Common myeloid progenitor, CD34-positive (primary cell): ENCODE measurements at regions not wholly inside any gene's neighbourhood (a gene's known extent, or its start where the extent isn't known, plus 50 kb on each side); places are given as distances from the start of the nearest gene placed in this dataset.

Source experiments
- CTCF ChIA-PET: fragments of 350-600 bp; sonication (Branson Sonifier 250); formaldehyde crosslinking; loops from one replicate; lab custom pipeline; 2021; ENCODE audit warnings: antibody characterized with exemption; lab: Charles Lee
- POLR2A ChIA-PET: fragments of 350-600 bp; sonication (Branson Sonifier 250); formaldehyde crosslinking; loops from one replicate; lab custom pipeline; 2021; ENCODE audit warnings: antibody characterized with exemption; lab: Charles Lee
- DNase-seq, 3 donors: peaks; one replicate each; pipeline versions ENCODE4 v3.0.0 to v3.0.0-alpha.2; 2013
- H3K27ac ChIP-seq, 2 experiments: 1 replicate in 1 of 2; 2 replicates in 1 of 2; pipeline ENCODE4 v1.7.0; 2013; ENCODE audit warnings: inconsistent platforms in 2 of 2, low read length in 2 of 2, mild to moderate bottlenecking in 2 of 2, low read depth in 1 of 2, moderate library complexity in 1 of 2; ENCODE audit not compliant: severe bottlenecking in 2 of 2, insufficient read depth in 1 of 2, poor library complexity in 1 of 2
- H3K27me3 ChIP-seq, 5 experiments: replicated peaks in 2 of 5; 1 replicate in 3 of 5; 2 replicates in 2 of 5; pipeline versions ENCODE4 v1.6.1 to v1.7.0; 2013; ENCODE audit warnings: low read length in 4 of 5, mild to moderate bottlenecking in 2 of 5, moderate library complexity in 2 of 5, inconsistent platforms in 1 of 5; ENCODE audit not compliant: insufficient read depth in 5 of 5, control insufficient read depth in 4 of 5
- H3K36me3 ChIP-seq, 4 experiments: 1 replicate in 2 of 4; 2 replicates in 2 of 4; pipeline versions ENCODE4 v1.6.1 to v1.7.0; 2013; ENCODE audit warnings: low read length in 3 of 4, control low read depth in 1 of 4, mild to moderate bottlenecking in 1 of 4; ENCODE audit not compliant: control insufficient read depth in 4 of 4, insufficient read depth in 4 of 4
- H3K4me1 ChIP-seq, 4 experiments: 1 replicate in 3 of 4; 2 replicates in 1 of 4; pipeline versions ENCODE4 v1.6.1 to v1.7.1; 2013; ENCODE audit warnings: low read length in 3 of 4, mild to moderate bottlenecking in 3 of 4, control low read depth in 1 of 4, inconsistent platforms in 1 of 4, moderate library complexity in 1 of 4; ENCODE audit not compliant: control insufficient read depth in 4 of 4, insufficient read depth in 4 of 4; ENCODE audit errors: control extremely low read depth in 1 of 4
- H3K4me3 ChIP-seq, 7 experiments: 1 replicate in 4 of 7; 2 replicates in 3 of 7; pipeline versions ENCODE4 v1.5.1 to v1.7.0; 2013; ENCODE audit warnings: mild to moderate bottlenecking in 7 of 7, low read length in 6 of 7, moderate library complexity in 6 of 7, inconsistent platforms in 2 of 7, low read depth in 2 of 7, control low read depth in 1 of 7; ENCODE audit not compliant: insufficient read depth in 4 of 7, control insufficient read depth in 1 of 7; ENCODE audit errors: extremely low read depth in 1 of 7
- H3K9me3 ChIP-seq, 5 experiments: 1 replicate in 4 of 5; 2 replicates in 1 of 5; pipeline versions ENCODE4 v1.6.1 to v1.7.1; 2013; ENCODE audit warnings: low read length in 4 of 5, mild to moderate bottlenecking in 2 of 5, inconsistent platforms in 1 of 5, low read depth in 1 of 5, moderate library complexity in 1 of 5; ENCODE audit not compliant: control insufficient read depth in 4 of 5, insufficient read depth in 2 of 5; ENCODE audit errors: control extremely low read depth in 1 of 5
- WGBS: methylation state at CpG from one replicate; pipeline ENCODE4 v1.1.5; 2013; ENCODE audit not compliant: insufficient coverage; 5-methylcytosine and 5-hydroxymethylcytosine counted together

GRCh38 chr14:53810221-53810620, 146.4 kb downstream of the BMP4 start:
- H3K36me3 ChIP-seq, result no peaks in the 10 kb centered on the region
- ChIA-PET CTCF (no interaction called here), POLR2A (no interaction called here)
- no peak overlapping the region for H3K4me3 ChIP-seq
- no peaks in the 10 kb centered on the region for H3K4me1 ChIP-seq
- H3K9me3 ChIP-seq, result no peaks in the 10 kb centered on the region
- H3K27me3 ChIP-seq, result no peaks in the 10 kb centered on the region
- DNase-seq, result no peak
- WGBS, result 90% methylated on average over 4 of the region's 7 CpGs
- H3K27ac ChIP-seq, result no peak overlapping the region

- Histone ChIP-seq H3K4me3 (no peak overlapping the region), H3K36me3 (no peaks in the 10 kb centered on the region), H3K9me3 (no peaks in the 10 kb centered on the region), H3K4me1 (no peaks in the 10 kb centered on the region), H3K27me3 (no peaks in the 10 kb centered on the region), H3K27ac (no peak overlapping the region)
- ChIA-PET POLR2A (interaction anchor here (0.7 kb wide), 2 partner anchors 12 to 214 kb away, joined by 3 read pairs; no protein-coding TSS in a partner anchor), CTCF (no interaction called here)
- no peak for DNase-seq
Measured at GRCh38 chr14:53808042-53808441, 148.6 kb downstream of the BMP4 start.

GRCh38 chr14:53807542-53807941, 149.1 kb downstream of the BMP4 start:
- Histone ChIP-seq H3K4me3 (no peak overlapping the region), H3K36me3 (no peaks in the 10 kb centered on the region), H3K27ac (no peak overlapping the region), H3K9me3 (no peaks in the 10 kb centered on the region), H3K4me1 (no peaks in the 10 kb centered on the region), H3K27me3 (no peaks in the 10 kb centered on the region)
- no peak for DNase-seq
- ChIA-PET CTCF (interaction anchor here (1.6 kb wide), 1 partner anchor 15 kb away, joined by 3 read pairs; no protein-coding TSS in a partner anchor), POLR2A (interaction anchor here (0.7 kb wide), 1 partner anchor 11 kb away, joined by 3 read pairs; no protein-coding TSS in a partner anchor)
- 91% methylated on average over 3 of the region's 3 CpGs for WGBS

GRCh38 chr14:53807108-53807507, 149.5 kb downstream of the BMP4 start:
- no peaks in the 10 kb centered on the region for H3K4me1 ChIP-seq
- POLR2A ChIA-PET, result no interaction called here
- H3K27me3 ChIP-seq, result no peaks in the 10 kb centered on the region
- no peak overlapping the region for H3K27ac ChIP-seq
- no peak for DNase-seq
- H3K36me3 ChIP-seq, result no peaks in the 10 kb centered on the region
- CTCF ChIA-PET, result interaction anchor here (1.6 kb wide), 1 partner anchor 15 kb away, joined by 3 read pairs; no protein-coding TSS in a partner anchor
- H3K9me3 ChIP-seq, result no peaks in the 10 kb centered on the region
- no CpG with 5 or more reads among the region's 2 CpGs for WGBS
- H3K4me3 ChIP-seq, result no peak overlapping the region

- Histone ChIP-seq H3K36me3 (no peaks in the 10 kb centered on the region), H3K27me3 (peaks cover 0 to 2% (median 0%) of the 10 kb centered on the region in 5 experiments), H3K9me3 (no peaks in the 10 kb centered on the region), H3K4me1 (no peaks in the 10 kb centered on the region), H3K27ac (no peak overlapping the region), H3K4me3 (no peak overlapping the region)
- ChIA-PET CTCF (no interaction called here), POLR2A (no interaction called here)
- DNase-seq, result no peak
- WGBS, result 92% methylated on average over 1 of the region's 1 CpG
Measured at GRCh38 chr14:53796734-53797133, 159.9 kb downstream of the BMP4 start.

- no peaks in the 10 kb centered on the region for H3K4me1 ChIP-seq
- ChIA-PET CTCF (no interaction called here), POLR2A (no interaction called here)
- no peak overlapping the region for H3K27ac ChIP-seq
- no peak overlapping the region for H3K4me3 ChIP-seq
- no peaks in the 10 kb centered on the region for H3K9me3 ChIP-seq
- DNase-seq, result no peak
- H3K27me3 ChIP-seq, result peaks cover 0 to 2% (median 0%) of the 10 kb centered on the region in 5 experiments
- 100% methylated on average over 1 of the region's 2 CpGs for WGBS
- H3K36me3 ChIP-seq, result no peaks in the 10 kb centered on the region
Measured at GRCh38 chr14:53793790-53794505, 162.7 kb downstream of the BMP4 start.

- no CpG with 5 or more reads among the region's 1 CpG for WGBS
- H3K27me3 ChIP-seq, result peaks cover 0 to 2% (median 0%) of the 10 kb centered on the region in 5 experiments
- POLR2A ChIA-PET, result no interaction called here
Measured at GRCh38 chr14:53792909-53793308, 163.7 kb downstream of the BMP4 start.

More at GRCh38 chr14:53792909-53793308, 163.7 kb downstream of the BMP4 start:
- H3K27ac ChIP-seq, result no peak overlapping the region
- H3K4me3 ChIP-seq, result no peak overlapping the region
- no peaks in the 10 kb centered on the region for H3K36me3 ChIP-seq
- CTCF ChIA-PET, result interaction anchor here (0.8 kb wide), 1 partner anchor 14 kb away, joined by 3 read pairs; no protein-coding TSS in a partner anchor
- no peaks in the 10 kb centered on the region for H3K4me1 ChIP-seq
- DNase-seq, result no peak
- no peaks in the 10 kb centered on the region for H3K9me3 ChIP-seq
